ENCODE measurements at regions not wholly inside any gene's neighbourhood (a gene's known extent, or its start where the extent isn't known, plus 50 kb on each side); places are given as distances from the start of the nearest gene placed in this dataset.

DNA sequence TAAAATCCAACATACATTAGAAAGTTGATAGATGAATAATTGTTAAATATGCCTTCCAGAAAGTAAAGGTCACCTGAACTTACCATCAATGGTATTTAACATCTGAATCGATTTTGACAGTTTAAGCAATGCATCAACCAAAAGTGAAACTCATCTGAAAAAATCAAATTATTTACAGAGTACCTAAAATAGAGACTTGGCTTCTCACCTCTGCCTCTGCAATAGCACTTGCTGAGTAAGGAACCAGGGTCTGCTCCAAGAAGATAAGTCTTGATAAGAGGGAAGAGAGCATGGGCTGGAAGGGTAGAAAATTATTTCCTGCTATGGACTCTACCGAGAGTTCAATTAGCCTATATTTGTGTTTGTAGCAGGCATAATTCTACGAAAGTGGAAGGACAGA lies 868.3 kb downstream of the STIM2 start:
- Mint-ChIP-seq H3K27me3 (ENCODE audit: low read depth, unreplicated experiment) (no peaks in the 10 kb centered on the region), H3K4me3 (ENCODE audit: unreplicated experiment) (no peak overlapping the region), H3K9me3 (ENCODE audit: unreplicated experiment) (no peaks in the 10 kb centered on the region), H3K36me3 (ENCODE audit: low read depth, unreplicated experiment) (no peaks in the 10 kb centered on the region), H3K27ac (ENCODE audit: unreplicated experiment) (no peak overlapping the region), H3K4me1 (ENCODE audit: low read depth, unreplicated experiment) (no peaks in the 10 kb centered on the region)
- Histone ChIP-seq H3K9me3 (ENCODE audit: insufficient read depth, low read depth, low read length) (no peaks in the 10 kb centered on the region), H3K27ac (ENCODE audit: low read depth, low read length) (no peak overlapping the region), H2AFZ (ENCODE audit: low read depth, low read length) (no peak overlapping the region), H4K20me1 (ENCODE audit: insufficient read depth, low read length) (no peaks in the 10 kb centered on the region), H3K36me3 (ENCODE audit: insufficient read depth, low read length) (no peaks in the 10 kb centered on the region), H3K4me3 (ENCODE audit: insufficient read depth, low read depth, low read length) (no peak overlapping the region), H3K4me1 (ENCODE audit: insufficient read depth, low read length) (no peaks in the 10 kb centered on the region), H3K4me2 (ENCODE audit: low read length) (no peak overlapping the region), H3K79me2 (ENCODE audit: insufficient read depth, low read length) (no peaks in the 10 kb centered on the region), H3K9ac (ENCODE audit: low read length) (no peak overlapping the region), H3K27me3 (ENCODE audit: insufficient read depth, low read length) (no peaks in the 10 kb centered on the region)
- TF ChIP-seq EZH2 (IDR thresholded peaks at IDR 0.05; ENCODE audit: insufficient read depth, low read length): no peak
- DNase-seq (ENCODE audit: low read depth): no peak
- no peak for FAIRE-seq

DNA sequence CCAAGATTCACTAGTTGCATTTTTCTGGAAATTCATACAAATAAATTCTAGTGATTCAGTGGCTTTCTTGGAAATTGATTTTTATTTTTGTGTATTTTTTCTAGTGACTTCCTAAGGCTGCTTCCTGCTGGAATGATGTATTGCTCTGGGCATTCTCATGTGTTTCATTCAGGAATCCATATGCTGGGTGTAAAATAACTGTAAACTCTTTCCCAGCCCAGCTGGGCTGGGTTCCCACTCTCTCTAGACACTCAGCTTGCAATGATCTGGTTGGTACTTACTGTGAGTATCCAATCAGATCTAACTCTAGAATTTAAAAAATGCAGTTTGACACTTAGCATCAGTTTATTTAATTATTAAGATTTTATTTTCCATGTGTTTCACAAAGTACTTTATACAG lies 882.2 kb downstream of the STIM2 start:
- Mint-ChIP-seq H3K4me1 (ENCODE audit: low read depth, unreplicated experiment) (no peaks in the 10 kb centered on the region), H3K9me3 (ENCODE audit: unreplicated experiment) (peaks cover 3% of the 10 kb centered on the region), H3K4me3 (ENCODE audit: unreplicated experiment) (no peak overlapping the region), H3K27me3 (ENCODE audit: low read depth, unreplicated experiment) (no peaks in the 10 kb centered on the region), H3K36me3 (ENCODE audit: low read depth, unreplicated experiment) (no peaks in the 10 kb centered on the region), H3K27ac (ENCODE audit: unreplicated experiment) (no peak overlapping the region)
- H3K9ac ChIP-seq (ENCODE audit: low read length): no peak overlapping the region
- H3K4me3 ChIP-seq (ENCODE audit: insufficient read depth, low read depth, low read length): no peak overlapping the region
- no peak overlapping the region for H2AFZ ChIP-seq (ENCODE audit: low read depth, low read length)
- no peaks in the 10 kb centered on the region for H3K27me3 ChIP-seq (ENCODE audit: insufficient read depth, low read length)
- FAIRE-seq: no peak
- no peak for TF ChIP-seq EZH2 (IDR thresholded peaks at IDR 0.05; ENCODE audit: insufficient read depth, low read length)
- TF ChIP-seq, protein P1, sequence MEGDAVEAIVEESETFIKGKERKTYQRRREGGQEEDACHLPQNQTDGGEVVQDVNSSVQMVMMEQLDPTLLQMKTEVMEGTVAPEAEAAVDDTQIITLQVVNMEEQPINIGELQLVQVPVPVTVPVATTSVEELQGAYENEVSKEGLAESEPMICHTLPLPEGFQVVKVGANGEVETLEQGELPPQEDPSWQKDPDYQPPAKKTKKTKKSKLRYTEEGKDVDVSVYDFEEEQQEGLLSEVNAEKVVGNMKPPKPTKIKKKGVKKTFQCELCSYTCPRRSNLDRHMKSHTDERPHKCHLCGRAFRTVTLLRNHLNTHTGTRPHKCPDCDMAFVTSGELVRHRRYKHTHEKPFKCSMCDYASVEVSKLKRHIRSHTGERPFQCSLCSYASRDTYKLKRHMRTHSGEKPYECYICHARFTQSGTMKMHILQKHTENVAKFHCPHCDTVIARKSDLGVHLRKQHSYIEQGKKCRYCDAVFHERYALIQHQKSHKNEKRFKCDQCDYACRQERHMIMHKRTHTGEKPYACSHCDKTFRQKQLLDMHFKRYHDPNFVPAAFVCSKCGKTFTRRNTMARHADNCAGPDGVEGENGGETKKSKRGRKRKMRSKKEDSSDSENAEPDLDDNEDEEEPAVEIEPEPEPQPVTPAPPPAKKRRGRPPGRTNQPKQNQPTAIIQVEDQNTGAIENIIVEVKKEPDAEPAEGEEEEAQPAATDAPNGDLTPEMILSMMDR (IDR thresholded peaks at IDR 0.05; ENCODE audit: insufficient read depth, low read depth, low read length): no peak
- no peaks in the 10 kb centered on the region for H3K9me3 ChIP-seq (ENCODE audit: insufficient read depth, low read depth, low read length)
- no peaks in the 10 kb centered on the region for H4K20me1 ChIP-seq (ENCODE audit: insufficient read depth, low read length)
- no peak for DNase-seq (ENCODE audit: low read depth)
- no peaks in the 10 kb centered on the region for H3K79me2 ChIP-seq (ENCODE audit: insufficient read depth, low read length)
- no peaks in the 10 kb centered on the region for H3K36me3 ChIP-seq (ENCODE audit: insufficient read depth, low read length)
- no peak overlapping the region for H3K27ac ChIP-seq (ENCODE audit: low read depth, low read length)
- no peaks in the 10 kb centered on the region for H3K4me1 ChIP-seq (ENCODE audit: insufficient read depth, low read length)
- no peak overlapping the region for H3K4me2 ChIP-seq (ENCODE audit: low read length)

DNA sequence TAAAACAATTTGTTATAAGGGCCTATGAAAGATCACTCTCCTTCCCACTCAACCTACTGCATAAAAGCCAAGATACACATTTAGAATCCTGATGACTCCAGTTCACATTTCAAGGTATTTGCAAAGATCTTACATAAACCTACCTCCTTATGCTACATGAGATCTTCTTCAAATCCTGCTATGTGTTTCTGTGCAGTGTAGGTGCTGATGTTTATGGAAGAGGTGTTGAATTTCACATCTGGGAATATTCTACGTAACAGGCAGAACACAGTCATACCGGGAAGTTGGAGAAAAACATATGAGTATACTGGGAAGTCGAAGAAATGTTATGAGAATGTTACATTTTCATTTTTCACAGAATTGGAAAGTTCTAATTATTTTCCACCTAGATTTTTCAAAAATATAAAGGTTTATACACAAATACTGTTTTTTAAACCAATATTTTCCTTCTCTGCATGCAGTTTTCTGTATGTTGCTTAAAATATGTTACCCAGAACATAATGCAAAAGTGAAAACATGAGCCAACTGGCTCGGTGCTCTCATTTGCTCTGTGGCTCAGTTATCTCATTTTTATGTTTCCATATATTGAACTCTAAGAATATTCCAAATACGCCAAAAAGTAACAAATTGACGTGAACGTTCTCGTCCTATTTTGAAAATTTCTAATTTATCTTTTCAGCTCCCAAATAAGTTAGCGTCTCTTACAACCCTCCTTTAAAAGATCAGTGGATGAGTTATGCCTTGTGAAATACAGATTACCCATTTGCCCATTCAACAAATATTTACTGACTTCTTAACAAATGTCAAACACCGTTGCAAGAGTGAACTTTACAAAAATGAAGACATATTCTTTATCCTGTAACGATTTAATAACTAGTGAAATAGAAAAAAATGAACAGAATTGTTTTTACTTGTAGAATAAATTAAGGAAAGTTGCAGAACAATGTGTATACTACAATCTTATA lies 899.3 kb downstream of the STIM2 start:
- no peaks in the 10 kb centered on the region for H4K20me1 ChIP-seq (ENCODE audit: insufficient read depth, low read length)
- no peaks in the 10 kb centered on the region for H3K27me3 ChIP-seq (ENCODE audit: insufficient read depth, low read length)
- no peak overlapping the region for H3K27ac ChIP-seq (ENCODE audit: low read depth, low read length)
- Mint-ChIP-seq H3K4me1 (ENCODE audit: low read depth, unreplicated experiment) (no peaks in the 10 kb centered on the region), H3K4me3 (ENCODE audit: unreplicated experiment) (no peak overlapping the region), H3K27ac (ENCODE audit: unreplicated experiment) (no peak overlapping the region), H3K27me3 (ENCODE audit: low read depth, unreplicated experiment) (no peaks in the 10 kb centered on the region), H3K36me3 (ENCODE audit: low read depth, unreplicated experiment) (no peaks in the 10 kb centered on the region), H3K9me3 (ENCODE audit: unreplicated experiment) (no peaks in the 10 kb centered on the region)
- DNase-seq (ENCODE audit: low read depth) (no peak), FAIRE-seq (no peak)
- no peaks in the 10 kb centered on the region for H3K79me2 ChIP-seq (ENCODE audit: insufficient read depth, low read length)
- no peak overlapping the region for H3K9ac ChIP-seq (ENCODE audit: low read length)
- H2AFZ ChIP-seq (ENCODE audit: low read depth, low read length): no peak overlapping the region
- no peaks in the 10 kb centered on the region for H3K4me1 ChIP-seq (ENCODE audit: insufficient read depth, low read length)
- no peak overlapping the region for H3K4me2 ChIP-seq (ENCODE audit: low read length)
- H3K9me3 ChIP-seq (ENCODE audit: insufficient read depth, low read depth, low read length): no peaks in the 10 kb centered on the region
- no peak overlapping the region for H3K4me3 ChIP-seq (ENCODE audit: insufficient read depth, low read depth, low read length)
- H3K36me3 ChIP-seq (ENCODE audit: insufficient read depth, low read length): no peaks in the 10 kb centered on the region
- no peak for TF ChIP-seq EZH2 (IDR thresholded peaks at IDR 0.05; ENCODE audit: insufficient read depth, low read length)
- TF ChIP-seq, protein P1 (IDR thresholded peaks at IDR 0.05; ENCODE audit: insufficient read depth, low read depth, low read length): no peak

Data from astrocyte (in vitro differentiated cells and primary cell).